T-cell (primary cell): ENCODE measurements at regions not wholly inside any gene's neighbourhood (a gene's known extent, or its start where the extent isn't known, plus 50 kb on each side); places are given as distances from the start of the nearest gene placed in this dataset.

Experiments
- ATAC-seq, 4 experiments: fragments of 200-7000 bp in 3 of 4; fragments of 150-1000 bp in 1 of 4; cut with Tn5 transposase; replicated peaks in 1 of 4; 1 replicate in 3 of 4; 2 replicates in 1 of 4; pipeline ENCODE4 v1.10.0; 2021; ENCODE audit warnings: moderate library complexity in 3 of 4, mild to moderate bottlenecking in 2 of 4, moderate number of reproducible peaks in 1 of 4
- CTCF ChIA-PET, 2 donors: fragments of 300-600 bp; sonication (Branson Sonifier 250); formaldehyde crosslinking; loops; one replicate each; lab custom pipeline; 2022; ENCODE audit warnings: antibody characterized with exemption in 2 of 2; lab: Charles Lee
- POLR2A ChIA-PET, 2 donors: fragments of 300-600 bp; sonication (Branson Sonifier 250); formaldehyde crosslinking; loops; one replicate each; lab custom pipeline; 2022; ENCODE audit warnings: antibody characterized with exemption in 2 of 2; lab: Charles Lee
- DNase-seq, 35 experiments: peaks; one replicate each; pipeline versions ENCODE4 v3.0.0 to v3.0.0-alpha.2; 2013 to 2023
- H3K27ac ChIP-seq: one replicate; pipeline ENCODE4 v1.5.1; 2013; ENCODE audit warnings: low read length
- H3K27me3 ChIP-seq, 2 experiments: replicated peaks in 1 of 2; 1 replicate in 1 of 2; 2 replicates in 1 of 2; pipeline versions ENCODE4 v1.6.1 to v1.7.0; 2013; ENCODE audit warnings: low read length in 1 of 2, mixed read lengths in 1 of 2; ENCODE audit not compliant: control insufficient read depth in 2 of 2, insufficient read depth in 2 of 2; ENCODE audit errors: extremely low read depth in 1 of 2
- H3K36me3 ChIP-seq, 2 donors: 1 replicate in 1 of 2; 2 replicates in 1 of 2; pipeline versions ENCODE4 v1.6.1 to v1.7.0; 2013; ENCODE audit warnings: low read length in 1 of 2; ENCODE audit not compliant: control insufficient read depth in 2 of 2, insufficient read depth in 1 of 2; ENCODE audit errors: extremely low read depth in 1 of 2
- H3K4me1 ChIP-seq, 2 experiments: 1 replicate in 1 of 2; 2 replicates in 1 of 2; pipeline versions ENCODE4 v1.6.1 to v1.7.0; 2013; ENCODE audit warnings: low read length in 2 of 2, mixed read lengths in 1 of 2; ENCODE audit not compliant: insufficient read depth in 2 of 2, control insufficient read depth in 1 of 2; ENCODE audit errors: extremely low read depth in 1 of 2
- H3K4me3 ChIP-seq, 2 donors: 1 replicate in 1 of 2; 2 replicates in 1 of 2; pipeline versions ENCODE4 v1.5.1 to v1.7.0; 2013; ENCODE audit warnings: mild to moderate bottlenecking in 2 of 2, low read length in 1 of 2, moderate library complexity in 1 of 2; ENCODE audit not compliant: control insufficient read depth in 1 of 2; ENCODE audit errors: extremely low read depth in 1 of 2
- H3K9me3 ChIP-seq: 2 replicates; pipeline ENCODE4 v1.7.0; 2013
- H3K27ac Mint-ChIP-seq, 2 donors: one replicate each; pipeline ENCODE4 v1.8.0; 2020 to 2021; ENCODE audit warnings: mild to moderate bottlenecking in 2 of 2, mixed read lengths in 2 of 2
- H3K27me3 Mint-ChIP-seq, 2 donors: one replicate each; pipeline ENCODE4 v1.8.0; 2021 to 2022; ENCODE audit warnings: mixed read lengths in 2 of 2
- H3K36me3 Mint-ChIP-seq: one replicate; pipeline ENCODE4 v1.8.0; 2021; ENCODE audit warnings: mixed read lengths
- H3K4me1 Mint-ChIP-seq, 3 donors: one replicate each; pipeline ENCODE4 v1.8.0; 2020 to 2022; ENCODE audit warnings: mixed read lengths in 3 of 3, mild to moderate bottlenecking in 1 of 3
- H3K4me3 Mint-ChIP-seq, 3 donors: one replicate each; pipeline ENCODE4 v1.8.0; 2020 to 2022; ENCODE audit warnings: mild to moderate bottlenecking in 3 of 3, mixed read lengths in 3 of 3, moderate library complexity in 3 of 3
- H3K9me3 Mint-ChIP-seq, 3 donors: one replicate each; pipeline ENCODE4 v1.8.0; 2020 to 2022; ENCODE audit warnings: mixed read lengths in 3 of 3
- WGBS: methylation state at CpG from one replicate; pipeline ENCODE4 v1.1.5; 2013; ENCODE audit warnings: missing lambda C conversion rate; ENCODE audit not compliant: insufficient coverage; 5-methylcytosine and 5-hydroxymethylcytosine counted together

- Mint-ChIP-seq H3K36me3 (no peaks in the 10 kb centered on the region), H3K27ac (no peak overlapping the region), H3K9me3 (no peaks in the 10 kb centered on the region), H3K4me1 (peaks cover 0 to 2% (median 0%) of the 10 kb centered on the region in 3 donors), H3K27me3 (peaks cover 20 to 49% of the 10 kb centered on the region in 2 donors), H3K4me3 (no peak overlapping the region)
- no peak for ATAC-seq
- POLR2A ChIA-PET: no interaction called here
- Histone ChIP-seq H3K9me3 (no peaks in the 10 kb centered on the region), H3K27me3 (peaks cover 0 to 42% of the 10 kb centered on the region in 2 experiments), H3K36me3 (no peaks in the 10 kb centered on the region), H3K4me1 (no peaks in the 10 kb centered on the region), H3K4me3 (no peak overlapping the region), H3K27ac (no peak overlapping the region)
- DNase-seq: no peak
- CTCF ChIA-PET: interaction anchor here in 1 of 2 donors (0.6 kb wide), 2 partner anchors 564 to 592 kb away, joined by 3 read pairs; no protein-coding TSS in a partner anchor
- WGBS: 85% methylated on average over 4 of the region's 4 CpGs
Observed at GRCh38 chr6:14031516-14031915, 86.1 kb upstream of the CD83 start.

- no peak overlapping the region for H3K27ac ChIP-seq
- no peaks in the 10 kb centered on the region for H3K4me1 ChIP-seq
- no peak overlapping the region for H3K27ac Mint-ChIP-seq
- H3K4me3 ChIP-seq: no peak overlapping the region
- no peak for DNase-seq
- no peaks in the 10 kb centered on the region for H3K9me3 ChIP-seq
- H3K9me3 Mint-ChIP-seq: no peaks in the 10 kb centered on the region
- ChIA-PET CTCF (interaction anchor here in 1 of 2 donors (1.1 kb wide), 1 partner anchor 9 kb away, joined by 3 read pairs; no protein-coding TSS in a partner anchor), POLR2A (no interaction called here)
- no peak overlapping the region for H3K4me3 Mint-ChIP-seq
- 93% methylated on average over 5 of the region's 14 CpGs for WGBS
- H3K36me3 ChIP-seq: no peaks in the 10 kb centered on the region
- no peaks in the 10 kb centered on the region for H3K4me1 Mint-ChIP-seq
- no peaks in the 10 kb centered on the region for H3K36me3 Mint-ChIP-seq
- ATAC-seq: no peak
- H3K27me3 ChIP-seq: peaks cover 0 to 32% of the 10 kb centered on the region in 2 experiments
- peaks cover 13 to 32% of the 10 kb centered on the region in 2 donors for H3K27me3 Mint-ChIP-seq
Observed at GRCh38 chr6:14035071-14035847, 82.3 kb upstream of the CD83 start.

GRCh38 chr6:14035874-14036273 is 81.7 kb upstream of the CD83 start:
- H3K36me3 Mint-ChIP-seq: no peaks in the 10 kb centered on the region
- CTCF ChIA-PET: interaction anchor here in 1 of 2 donors (1.1 kb wide), 1 partner anchor 9 kb away, joined by 3 read pairs; no protein-coding TSS in a partner anchor

GRCh38 chr6:14036911-14037310 is 80.7 kb upstream of the CD83 start:
- DNase-seq (no peak), ATAC-seq (no peak)
- Histone ChIP-seq H3K4me1 (no peaks in the 10 kb centered on the region), H3K27me3 (peaks cover 0 to 29% of the 10 kb centered on the region in 2 experiments), H3K36me3 (no peaks in the 10 kb centered on the region), H3K9me3 (no peaks in the 10 kb centered on the region), H3K4me3 (no peak overlapping the region), H3K27ac (no peak overlapping the region)
- H3K4me3 Mint-ChIP-seq: no peak overlapping the region
- peaks cover 20 to 28% of the 10 kb centered on the region in 2 donors for H3K27me3 Mint-ChIP-seq
- no CpG with 5 or more reads among the region's 4 CpGs for WGBS
- ChIA-PET POLR2A (no interaction called here), CTCF (interaction anchor here (0.5 to 2.5 kb wide), 5 partner anchors 10 to 396 kb away, joined by 3 to 8 read pairs (median 4); no protein-coding TSS in a partner anchor)
- H3K27ac Mint-ChIP-seq: no peak overlapping the region
- no peaks in the 10 kb centered on the region for H3K4me1 Mint-ChIP-seq
- no peaks in the 10 kb centered on the region for H3K9me3 Mint-ChIP-seq
- H3K36me3 Mint-ChIP-seq: no peaks in the 10 kb centered on the region

More at GRCh38 chr6:14035874-14036273, 81.7 kb upstream of the CD83 start:
- WGBS: no CpG with 5 or more reads among the region's 3 CpGs
- Histone ChIP-seq H3K27me3 (peaks cover 0 to 31% of the 10 kb centered on the region in 2 experiments), H3K4me3 (no peak overlapping the region), H3K9me3 (no peaks in the 10 kb centered on the region), H3K36me3 (no peaks in the 10 kb centered on the region), H3K27ac (no peak overlapping the region), H3K4me1 (no peaks in the 10 kb centered on the region)
- no peak overlapping the region for H3K27ac Mint-ChIP-seq
- no peaks in the 10 kb centered on the region for H3K4me1 Mint-ChIP-seq
- no peak overlapping the region for H3K4me3 Mint-ChIP-seq
- H3K9me3 Mint-ChIP-seq: no peaks in the 10 kb centered on the region
- DNase-seq (no peak), ATAC-seq (no peak)
- POLR2A ChIA-PET: interaction anchor here in 1 of 2 donors (0.5 kb wide), 1 partner anchor 30 kb away, joined by 4 read pairs; no protein-coding TSS in a partner anchor
- peaks cover 11 to 30% of the 10 kb centered on the region in 2 donors for H3K27me3 Mint-ChIP-seq

- H3K4me1 Mint-ChIP-seq: no peaks in the 10 kb centered on the region
Observed at GRCh38 chr6:14037402-14038277, 79.9 kb upstream of the CD83 start.

More at GRCh38 chr6:14037402-14038277, 79.9 kb upstream of the CD83 start:
- DNase-seq (no peak), ATAC-seq (no peak)
- Mint-ChIP-seq H3K27ac (no peak overlapping the region), H3K27me3 (peaks cover 26 to 29% of the 10 kb centered on the region in 2 donors), H3K36me3 (no peaks in the 10 kb centered on the region), H3K4me3 (no peak overlapping the region), H3K9me3 (no peaks in the 10 kb centered on the region)
- peaks cover 0 to 26% of the 10 kb centered on the region in 2 experiments for H3K27me3 ChIP-seq
- no peaks in the 10 kb centered on the region for H3K9me3 ChIP-seq
- H3K27ac ChIP-seq: no peak overlapping the region
- WGBS: 90% methylated on average over 2 of the region's 12 CpGs
- H3K36me3 ChIP-seq: no peaks in the 10 kb centered on the region
- CTCF ChIA-PET: interaction anchor here (0.5 to 2.5 kb wide), 4 partner anchors 9 to 395 kb away, joined by 3 to 8 read pairs (median 6); no protein-coding TSS in a partner anchor
- POLR2A ChIA-PET: interaction anchor here in 1 of 2 donors (0.5 kb wide), 1 partner anchor 1071 kb away, joined by 4 read pairs; no protein-coding TSS in a partner anchor
- no peak overlapping the region for H3K4me3 ChIP-seq
- H3K4me1 ChIP-seq: no peaks in the 10 kb centered on the region
